Neuronal stem cell (in vitro differentiated cells): ENCODE measurements at regions not wholly inside any gene's neighbourhood (a gene's known extent, or its start where the extent isn't known, plus 50 kb on each side); places are given as distances from the start of the nearest gene placed in this dataset.

Source experiments
- DNase-seq: peaks from one replicate; pipeline ENCODE4 v3.0.0-alpha.2; 2013; ENCODE audit warnings: low spot score
- H2AFZ ChIP-seq: one replicate; pipeline ENCODE4 v1.6.1; 2013; ENCODE audit warnings: mild to moderate bottlenecking, low read length, inconsistent platforms
- H2AK5ac ChIP-seq: 2 replicates; pipeline ENCODE4 v1.6.1; 2013; ENCODE audit warnings: low read depth, mild to moderate bottlenecking, inconsistent platforms, low read length, moderate library complexity, mixed read lengths
- H2BK120ac ChIP-seq: 2 replicates; pipeline ENCODE4 v1.6.1; 2013; ENCODE audit warnings: low read depth, mild to moderate bottlenecking, inconsistent platforms, low read length, moderate library complexity, mixed read lengths
- H2BK12ac ChIP-seq: one replicate; pipeline ENCODE4 v1.6.1; 2013; ENCODE audit warnings: low read length, inconsistent platforms
- H2BK15ac ChIP-seq: 2 replicates; pipeline ENCODE4 v1.6.1; 2013; ENCODE audit warnings: mild to moderate bottlenecking, low read length, inconsistent platforms, mixed read lengths
- H2BK5ac ChIP-seq: one replicate; pipeline ENCODE4 v1.6.1; 2013; ENCODE audit warnings: inconsistent platforms, mild to moderate bottlenecking, low read length, moderate library complexity
- H3K14ac ChIP-seq: one replicate; pipeline ENCODE4 v1.6.1; 2013; ENCODE audit warnings: low read length, inconsistent platforms
- H3K18ac ChIP-seq: 2 replicates; pipeline ENCODE4 v1.6.1; 2013; ENCODE audit warnings: low read length, inconsistent platforms
- H3K23ac ChIP-seq: 2 replicates; pipeline ENCODE4 v1.6.1; 2013; ENCODE audit warnings: low read depth, mild to moderate bottlenecking, mixed read lengths, low read length, inconsistent platforms; ENCODE audit not compliant: poor library complexity
- H3K27ac ChIP-seq: replicated peaks from 3 replicates; pipeline ENCODE4 v1.5.1; 2013; ENCODE audit warnings: low read length, inconsistent platforms
- H3K27me3 ChIP-seq, 3 experiments: 2 replicates each; pipeline ENCODE4 v1.6.1; 2013; ENCODE audit warnings: low read length in 3 of 3, mild to moderate bottlenecking in 2 of 3, inconsistent platforms in 1 of 3, low read depth in 1 of 3, mixed read lengths in 1 of 3, moderate library complexity in 1 of 3; ENCODE audit not compliant: control insufficient read depth in 3 of 3, insufficient read depth in 3 of 3
- H3K36me3 ChIP-seq, 2 donors: replicated peaks in 1 of 2; 2 replicates each; pipeline ENCODE4 v1.6.1; 2013; ENCODE audit warnings: low read length in 2 of 2; ENCODE audit not compliant: control insufficient read depth in 2 of 2, insufficient read depth in 2 of 2
- H3K4ac ChIP-seq: 2 replicates; pipeline ENCODE4 v1.6.1; 2013; ENCODE audit warnings: inconsistent platforms, mild to moderate bottlenecking, low read length, moderate library complexity
- H3K4me1 ChIP-seq, 2 donors: 1 replicate in 1 of 2; 2 replicates in 1 of 2; pipeline ENCODE4 v1.6.1; 2013; ENCODE audit warnings: low read length in 2 of 2, low read depth in 1 of 2; ENCODE audit not compliant: control insufficient read depth in 2 of 2, insufficient read depth in 1 of 2
- H3K4me2 ChIP-seq: one replicate; pipeline ENCODE4 v1.6.1; 2013; ENCODE audit warnings: mild to moderate bottlenecking, low read length, inconsistent platforms; ENCODE audit not compliant: insufficient read depth, poor library complexity, severe bottlenecking
- H3K4me3 ChIP-seq, 2 donors: 2 replicates each; pipeline ENCODE4 v1.5.1; 2013; ENCODE audit warnings: low read length in 2 of 2, mild to moderate bottlenecking in 2 of 2, inconsistent platforms in 1 of 2, moderate library complexity in 1 of 2
- H3K79me1 ChIP-seq: one replicate; pipeline ENCODE4 v1.6.1; 2013; ENCODE audit warnings: low read depth, mild to moderate bottlenecking, inconsistent platforms, low read length, moderate library complexity
- H3K9ac ChIP-seq: one replicate; pipeline ENCODE4 v1.6.1; 2013; ENCODE audit warnings: mild to moderate bottlenecking, low read depth, low read length, inconsistent platforms; ENCODE audit not compliant: poor library complexity
- H3K9me3 ChIP-seq, 2 donors: replicated peaks in 1 of 2; 2 replicates each; pipeline versions ENCODE3 to v1.6.1; 2013; ENCODE audit warnings: low read length in 2 of 2, mild to moderate bottlenecking in 2 of 2, inconsistent platforms in 1 of 2, low read depth in 1 of 2, mixed read lengths in 1 of 2, moderate library complexity in 1 of 2; ENCODE audit not compliant: control insufficient read depth in 2 of 2, insufficient read depth in 1 of 2
- H4K8ac ChIP-seq: one replicate; pipeline ENCODE4 v1.6.1; 2013; ENCODE audit warnings: low read depth, mild to moderate bottlenecking, inconsistent platforms, low read length, moderate library complexity
- H4K91ac ChIP-seq: one replicate; pipeline ENCODE4 v1.6.1; 2013; ENCODE audit warnings: low read length, low read depth, mild to moderate bottlenecking, inconsistent platforms; ENCODE audit not compliant: poor library complexity
- WGBS, 2 donors: extraction: QIAGEN DNeasy Blood & Tissue Kit; methylation state at CpG; one replicate each; pipeline ENCODE4 v1.1.7; 2013; ENCODE audit warnings: missing lambda C conversion rate in 2 of 2, mixed read lengths in 1 of 2; ENCODE audit not compliant: insufficient read length in 2 of 2, insufficient replicate concordance in 1 of 2; ENCODE audit errors: extremely low coverage in 2 of 2; 5-methylcytosine and 5-hydroxymethylcytosine counted together

DNA sequence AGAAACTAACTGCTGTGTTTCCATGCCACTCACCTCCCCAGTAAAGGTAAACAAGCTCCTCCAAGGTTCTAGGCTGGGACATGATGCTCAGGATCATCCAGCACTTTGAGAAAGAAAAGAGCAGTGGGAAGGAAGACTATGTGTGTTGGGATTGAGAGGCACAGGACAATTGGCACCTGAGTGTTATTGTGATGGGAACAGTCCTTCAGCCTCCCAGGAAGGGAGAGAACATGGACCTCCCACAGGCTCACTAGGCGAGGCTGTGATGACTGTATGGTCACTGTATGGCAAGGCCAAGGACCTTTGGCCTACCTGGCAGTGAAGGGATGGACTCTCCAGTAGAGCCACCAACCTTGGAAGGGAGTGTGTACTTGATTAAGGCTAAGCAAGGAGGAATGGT is 123.2 kb upstream of the UNC5B start:
- no CpG with 5 or more reads among the region's 1 CpG for WGBS, 2 donors
- no peak for DNase-seq
- peaks cover 0 to 3% (median 0%) of the 10 kb centered on the region in 3 experiments for H3K27me3 ChIP-seq

DNA sequence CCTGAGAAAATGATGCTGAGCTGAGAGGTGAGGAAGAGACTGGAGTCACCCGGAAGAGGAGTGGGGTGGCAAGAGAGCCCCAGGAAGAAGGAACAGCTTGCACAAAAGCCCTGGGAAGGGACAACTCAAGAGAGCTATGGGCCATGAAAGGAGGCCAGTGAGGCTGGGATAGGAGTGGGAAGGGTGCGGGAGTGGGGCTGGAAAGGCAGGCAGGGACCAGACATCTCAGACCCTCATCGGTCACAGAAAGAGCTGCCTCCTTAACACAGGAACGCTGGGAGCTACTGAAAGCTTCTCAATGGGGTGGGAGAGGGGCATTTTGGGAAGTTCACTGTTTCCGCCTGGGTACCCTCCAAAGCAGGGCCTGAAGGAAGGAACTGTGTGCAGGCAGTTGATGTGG is 122.0 kb upstream of the UNC5B start:
- no peaks in the 10 kb centered on the region for H3K9me3 ChIP-seq
- H2AFZ ChIP-seq, result no peak overlapping the region
- no peak overlapping the region for H2BK120ac ChIP-seq
- peaks cover 0 to 41% of the 10 kb centered on the region in 2 donors for H3K4me1 ChIP-seq
- H3K14ac ChIP-seq, result no peak overlapping the region
- H2BK15ac ChIP-seq, result no peak overlapping the region
- DNase-seq, result no peak
- H3K79me1 ChIP-seq, result no peaks in the 10 kb centered on the region
- no peak overlapping the region for H4K8ac ChIP-seq
- no CpG with 5 or more reads among the region's 5 CpGs for WGBS, 2 donors
- no peak overlapping the region for H3K4ac ChIP-seq
- H2AK5ac ChIP-seq, result no peak overlapping the region
- no peak overlapping the region for H4K91ac ChIP-seq
- no peak overlapping the region for H2BK12ac ChIP-seq
- H3K27me3 ChIP-seq, result peaks cover 0 to 3% (median 0%) of the 10 kb centered on the region in 3 experiments
- H3K4me3 ChIP-seq, result no peak overlapping the region
- H3K23ac ChIP-seq, result no peak overlapping the region
- no peak overlapping the region for H2BK5ac ChIP-seq
- H3K36me3 ChIP-seq, result no peaks in the 10 kb centered on the region
- H3K4me2 ChIP-seq, result no peak overlapping the region
- H3K9ac ChIP-seq, result no peak overlapping the region
- peak overlapping the region; percentile 15 for H3K18ac ChIP-seq
- no peak overlapping the region for H3K27ac ChIP-seq

More for the DNA sequence above, 123.2 kb upstream of the UNC5B start:
- Histone ChIP-seq H3K23ac (no peak overlapping the region), H3K4ac (no peak overlapping the region), H3K79me1 (no peaks in the 10 kb centered on the region), H2BK15ac (no peak overlapping the region), H3K9ac (no peak overlapping the region), H3K4me2 (no peak overlapping the region), H4K91ac (no peak overlapping the region), H2BK12ac (no peak overlapping the region), H2BK5ac (no peak overlapping the region), H3K18ac (no peak overlapping the region), H2AFZ (no peak overlapping the region), H3K27ac (no peak overlapping the region), H3K9me3 (no peaks in the 10 kb centered on the region), H2BK120ac (no peak overlapping the region), H3K14ac (no peak overlapping the region), H2AK5ac (no peak overlapping the region), H4K8ac (no peak overlapping the region), H3K4me1 (peaks cover 0 to 52% of the 10 kb centered on the region in 2 donors), H3K36me3 (no peaks in the 10 kb centered on the region), H3K4me3 (no peak overlapping the region)

DNA sequence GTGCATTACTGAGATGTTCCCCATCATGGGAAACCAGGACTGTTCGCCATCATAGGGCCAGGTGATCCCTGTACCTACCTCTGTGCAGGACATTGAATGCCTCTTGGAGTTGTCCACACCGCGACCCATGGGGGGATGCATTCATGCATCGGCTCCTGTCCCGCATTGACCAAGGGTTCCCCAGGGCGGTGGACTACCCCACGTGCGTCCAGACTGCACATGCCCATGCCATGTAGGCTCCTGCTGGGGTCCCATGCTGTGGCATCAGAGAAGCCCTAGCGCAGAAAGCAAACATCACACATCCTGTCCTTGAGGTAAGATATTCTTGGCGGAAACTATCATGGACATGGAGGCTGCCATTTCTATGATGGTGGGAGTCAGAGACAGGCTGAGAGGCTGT is 121.6 kb upstream of the UNC5B start:
- Histone ChIP-seq H3K4me3 (no peak overlapping the region), H3K18ac (peak overlapping the region; percentile 31), H3K79me1 (no peaks in the 10 kb centered on the region), H2BK12ac (peak overlapping the region; percentile 63), H3K14ac (no peak overlapping the region), H3K27me3 (peaks cover 0 to 3% (median 0%) of the 10 kb centered on the region in 3 experiments), H2BK120ac (no peak overlapping the region), H4K8ac (peak overlapping the region; percentile 52), H3K36me3 (no peaks in the 10 kb centered on the region), H2BK5ac (peak overlapping the region; percentile 61), H3K4ac (no peak overlapping the region), H3K27ac (no peak overlapping the region), H4K91ac (no peak overlapping the region), H2AK5ac (peak overlapping the region; percentile 16), H3K4me1 (peaks cover 0 to 40% of the 10 kb centered on the region in 2 donors), H2AFZ (no peak overlapping the region), H3K9me3 (no peaks in the 10 kb centered on the region), H3K4me2 (no peak overlapping the region), H3K23ac (peak overlapping the region; percentile 3), H2BK15ac (no peak overlapping the region), H3K9ac (no peak overlapping the region)
- no peak for DNase-seq
- no CpG with 5 or more reads among the region's 10 CpGs for WGBS, 2 donors

DNA sequence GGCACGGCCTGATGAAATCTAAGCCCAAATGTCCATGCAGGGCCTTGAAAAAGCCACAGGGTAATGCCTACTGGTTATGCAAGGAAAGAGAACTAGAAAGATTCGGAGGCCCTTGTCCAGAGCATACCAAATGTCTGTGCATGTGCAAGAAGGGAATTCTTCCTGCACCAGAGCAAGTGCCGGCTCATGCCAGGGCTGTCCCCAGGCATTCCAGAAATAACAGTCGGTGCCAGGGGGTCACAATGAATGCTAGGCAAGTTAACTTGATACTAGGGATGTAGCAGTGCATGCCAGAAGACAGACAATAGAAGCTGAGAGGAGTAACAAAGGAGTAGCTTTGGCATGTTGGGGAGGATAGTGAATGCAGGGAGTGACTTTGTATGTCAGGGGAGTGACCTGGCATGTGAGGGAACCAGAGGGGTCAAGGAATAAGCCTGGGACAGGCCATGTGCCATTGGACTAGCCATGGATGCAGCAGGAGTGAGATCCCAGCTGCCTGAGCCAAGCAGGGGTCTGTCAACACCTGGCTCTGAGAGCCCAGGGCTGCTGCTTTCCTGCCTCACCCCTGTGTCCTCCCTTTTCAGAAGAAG is 119.5 kb upstream of the UNC5B start:
- Histone ChIP-seq H4K91ac (no peak overlapping the region), H2BK15ac (no peak overlapping the region), H3K4ac (no peak overlapping the region), H3K36me3 (no peaks in the 10 kb centered on the region), H3K23ac (no peak overlapping the region), H3K18ac (no peak overlapping the region), H3K14ac (no peak overlapping the region), H3K79me1 (no peaks in the 10 kb centered on the region), H2BK120ac (no peak overlapping the region), H3K9ac (no peak overlapping the region), H2BK5ac (peak overlapping the region; percentile 25), H2BK12ac (no peak overlapping the region), H3K27me3 (peaks cover 0 to 3% (median 0%) of the 10 kb centered on the region in 3 experiments), H4K8ac (no peak overlapping the region), H2AK5ac (no peak overlapping the region), H3K4me3 (no peak overlapping the region), H3K9me3 (no peaks in the 10 kb centered on the region), H2AFZ (no peak overlapping the region), H3K27ac (no peak overlapping the region), H3K4me1 (peaks cover 0 to 22% of the 10 kb centered on the region in 2 donors), H3K4me2 (no peak overlapping the region)
- no CpG with 5 or more reads among the region's 4 CpGs for WGBS, 2 donors
- DNase-seq, result no peak
